ENCODE measurements at regions not wholly inside any gene's neighbourhood (a gene's known extent, or its start where the extent isn't known, plus 50 kb on each side); places are given as distances from the start of the nearest gene placed in this dataset.

- Histone ChIP-seq H3K9me3 (ENCODE audit: control insufficient read depth, low read length) (no peaks in the 10 kb centered on the region), H3K27me3 (ENCODE audit: control insufficient read depth, insufficient read depth, low read length) (no peaks in the 10 kb centered on the region), H3K9ac (no peak overlapping the region), H3K79me2 (no peaks in the 10 kb centered on the region), H3K36me3 (ENCODE audit: control insufficient read depth, insufficient read depth, low read length) (no peaks in the 10 kb centered on the region), H2AFZ (no peak overlapping the region), H3K4me1 (no peaks in the 10 kb centered on the region), H3K4me3 (ENCODE audit: low read depth, low read length) (no peak overlapping the region), H3K27ac (no peak overlapping the region), H3K4me2 (ENCODE audit: low read length) (no peak overlapping the region)
- TF ChIP-seq CTCF (IDR thresholded peaks at IDR 0.05), result no peak
Measured at GRCh38 chr2:105546628-105546974, 147.8 kb upstream of the FHL2 start.

DNA sequence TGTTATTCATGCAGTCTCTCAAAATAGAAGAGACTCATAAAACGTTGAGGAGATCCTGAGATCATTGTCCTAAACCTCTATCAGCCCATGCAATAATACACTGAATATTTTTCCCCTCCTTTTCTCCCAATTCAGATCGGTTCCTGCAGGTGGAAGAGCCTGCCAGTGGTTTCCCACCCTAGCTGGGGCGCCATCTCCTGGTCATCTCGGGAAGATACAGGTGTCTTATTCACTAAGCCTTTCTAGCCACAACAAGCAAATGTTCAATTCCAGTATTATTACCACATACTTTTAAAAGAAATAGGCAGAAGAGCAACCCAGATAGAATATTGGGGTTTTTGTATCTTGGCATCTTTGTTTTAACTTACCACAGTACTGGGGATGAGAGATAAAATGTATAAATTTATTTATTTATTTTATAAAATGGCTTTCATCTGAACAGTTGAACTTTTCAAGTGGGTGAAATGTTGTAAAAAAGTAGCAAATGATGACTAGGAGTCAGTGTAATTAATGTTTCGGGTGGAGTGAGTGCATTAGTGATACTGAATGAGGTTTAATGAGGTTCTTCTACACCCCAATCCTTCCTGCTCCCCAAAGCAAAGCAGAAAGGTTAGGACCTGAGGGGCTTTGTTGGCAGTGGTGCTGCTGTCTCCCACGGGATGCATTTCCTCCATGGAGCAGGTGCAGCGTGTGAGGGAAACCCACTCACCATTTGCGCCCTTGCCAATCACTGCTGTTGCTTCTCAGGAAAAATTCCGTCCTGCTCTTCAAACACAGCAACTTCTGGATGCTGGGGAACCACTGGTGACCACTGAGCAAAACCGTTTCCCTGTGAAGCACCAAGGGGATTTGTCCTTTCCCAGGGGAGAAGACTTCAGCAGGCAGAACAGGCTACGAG is 147.1 kb upstream of the FHL2 start:
- no peak overlapping the region for H3K4me3 ChIP-seq (ENCODE audit: low read depth, low read length)
- peak; percentile 66 for TF ChIP-seq CTCF (IDR thresholded peaks at IDR 0.05)
- H2AFZ ChIP-seq, result no peak overlapping the region
- H3K9ac ChIP-seq, result no peak overlapping the region
- no peaks in the 10 kb centered on the region for H3K27me3 ChIP-seq (ENCODE audit: control insufficient read depth, insufficient read depth, low read length)
- H3K4me2 ChIP-seq (ENCODE audit: low read length), result no peak overlapping the region
- no peaks in the 10 kb centered on the region for H3K36me3 ChIP-seq (ENCODE audit: control insufficient read depth, insufficient read depth, low read length)
- no peak overlapping the region for H3K27ac ChIP-seq
- no peaks in the 10 kb centered on the region for H3K79me2 ChIP-seq
- no peaks in the 10 kb centered on the region for H3K4me1 ChIP-seq
- H3K9me3 ChIP-seq (ENCODE audit: control insufficient read depth, low read length), result no peaks in the 10 kb centered on the region

DNA sequence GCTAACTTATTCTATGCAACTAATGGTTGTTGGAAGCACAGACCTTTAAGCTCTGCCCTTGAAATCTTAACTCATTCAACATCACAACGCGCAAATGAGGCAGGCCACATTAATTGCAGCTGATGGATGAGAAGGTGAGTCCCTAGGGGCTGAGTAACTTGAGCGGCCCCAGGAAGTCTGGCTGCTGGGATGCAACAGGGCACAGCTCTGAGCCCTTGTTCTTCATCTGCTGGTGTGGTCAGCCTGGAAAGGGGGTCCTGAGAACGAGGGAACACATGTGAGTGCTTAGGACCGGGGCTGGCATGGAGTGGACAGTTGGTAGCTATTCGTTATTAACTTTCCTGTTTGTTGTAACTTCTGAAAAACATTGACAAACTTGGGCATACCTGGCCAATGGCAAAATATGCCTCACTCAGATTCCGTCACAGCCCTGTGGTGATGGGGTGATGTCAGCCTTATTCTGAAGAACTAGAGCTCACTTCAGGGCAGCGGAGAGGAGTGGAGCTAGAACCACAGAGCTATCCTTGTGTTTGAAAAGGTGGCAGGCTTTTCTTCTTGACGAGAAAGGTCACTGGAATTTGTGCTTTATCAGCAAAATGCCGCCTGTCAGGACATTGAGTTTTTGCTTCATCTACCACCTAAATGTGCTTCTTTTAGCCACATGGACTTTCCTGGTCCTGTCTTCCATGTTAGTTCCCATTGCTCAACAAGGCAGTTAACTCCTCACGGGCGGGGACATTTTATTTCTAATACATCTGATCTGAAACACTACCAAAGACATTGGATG is 145.9 kb upstream of the FHL2 start:
- Histone ChIP-seq H3K9me3 (ENCODE audit: control insufficient read depth, low read length) (no peaks in the 10 kb centered on the region), H3K4me3 (ENCODE audit: low read depth, low read length) (no peak overlapping the region), H3K27ac (no peak overlapping the region)

DNA sequence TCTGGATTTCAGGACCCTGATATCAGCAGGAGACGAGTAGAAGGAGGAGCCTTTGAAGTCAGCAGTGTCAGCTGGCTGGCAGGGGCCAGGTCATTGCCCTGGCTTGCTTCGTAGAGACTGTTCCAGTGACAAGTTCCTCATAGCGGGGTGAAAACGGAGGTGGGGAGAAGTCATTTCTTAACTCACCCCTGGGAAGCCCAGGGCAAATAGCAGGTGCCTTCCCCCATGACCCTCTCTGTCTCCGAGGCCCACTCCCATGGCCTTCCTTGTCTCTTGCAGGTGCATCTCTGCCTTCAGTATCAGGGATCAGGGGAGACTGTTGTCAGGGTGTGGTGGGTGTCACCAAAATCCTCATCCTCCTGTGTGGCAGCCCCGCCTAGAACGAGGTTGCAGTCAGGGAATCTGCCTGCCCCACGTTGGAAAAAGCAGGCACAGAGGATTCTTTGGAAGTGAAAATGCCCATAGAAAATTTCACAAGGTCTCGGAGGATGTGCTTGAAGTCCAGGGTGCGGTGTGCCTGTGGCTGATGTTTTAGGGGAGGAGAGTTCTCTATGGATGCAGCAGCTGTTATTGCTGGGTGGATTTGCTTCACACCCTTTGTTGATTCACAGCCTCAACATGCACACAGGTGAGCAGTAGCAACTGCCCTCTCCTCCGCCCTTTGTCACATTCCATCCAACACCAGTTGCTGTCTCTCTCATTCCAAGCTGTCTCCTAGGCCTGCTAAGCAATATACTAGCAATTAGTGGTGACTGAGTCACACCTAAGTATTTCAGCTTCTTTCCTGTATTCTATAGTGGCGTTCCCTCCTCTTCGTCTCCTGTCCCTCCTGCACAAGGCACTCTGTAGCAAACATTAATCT is 142.6 kb upstream of the FHL2 start:
- TF ChIP-seq CTCF (IDR thresholded peaks at IDR 0.05), result no peak

More for the DNA sequence above, 145.9 kb upstream of the FHL2 start:
- Histone ChIP-seq H3K79me2 (no peaks in the 10 kb centered on the region), H3K27me3 (ENCODE audit: control insufficient read depth, insufficient read depth, low read length) (no peaks in the 10 kb centered on the region), H3K4me1 (no peaks in the 10 kb centered on the region), H2AFZ (no peak overlapping the region), H3K4me2 (ENCODE audit: low read length) (no peak overlapping the region), H3K36me3 (ENCODE audit: control insufficient read depth, insufficient read depth, low read length) (no peaks in the 10 kb centered on the region), H3K9ac (no peak overlapping the region)
- no peak for TF ChIP-seq CTCF (IDR thresholded peaks at IDR 0.05)

More for the DNA sequence above, 142.6 kb upstream of the FHL2 start:
- no peaks in the 10 kb centered on the region for H3K27me3 ChIP-seq (ENCODE audit: control insufficient read depth, insufficient read depth, low read length)
- H2AFZ ChIP-seq, result no peak overlapping the region
- no peak overlapping the region for H3K27ac ChIP-seq
- H3K4me2 ChIP-seq (ENCODE audit: low read length), result no peak overlapping the region
- no peaks in the 10 kb centered on the region for H3K4me1 ChIP-seq
- no peak overlapping the region for H3K9ac ChIP-seq
- H3K36me3 ChIP-seq (ENCODE audit: control insufficient read depth, insufficient read depth, low read length), result no peaks in the 10 kb centered on the region
- no peaks in the 10 kb centered on the region for H3K79me2 ChIP-seq
- H3K4me3 ChIP-seq (ENCODE audit: low read depth, low read length), result no peak overlapping the region
- no peaks in the 10 kb centered on the region for H3K9me3 ChIP-seq (ENCODE audit: control insufficient read depth, low read length)
